GM12891 (cell line): ENCODE measurements at regions not wholly inside any gene's neighbourhood (a gene's known extent, or its start where the extent isn't known, plus 50 kb on each side); places are given as distances from the start of the nearest gene placed in this dataset.
"Not testable (repeated sequence)": the region's sequence is repeated elsewhere in the genome, so short reads cannot be mapped to it uniquely, and the experiment has no call there.

ENCODE experiments used
- DNase-seq: peaks from one replicate; pipeline ENCODE4 v3.0.0; 2011; ENCODE audit warnings: low spot score; ENCODE audit not compliant: insufficient read length
- FAIRE-seq: peaks from 2 replicates; lab custom pipeline; 2011; peaks lifted over from hg19 to GRCh38; lab: Jason Lieb, UNC
- PAX5 ChIP-seq: IDR thresholded peaks from 2 replicates; pipeline ENCODE4 v1.6.1; 2011; ENCODE audit warnings: low read length, moderate library complexity, mild to moderate bottlenecking; ENCODE audit not compliant: insufficient read depth, severe bottlenecking
- POLR2A ChIP-seq: IDR thresholded peaks from 2 replicates; pipeline ENCODE4 v1.6.1; 2011; ENCODE audit warnings: low read depth, low read length, control low read depth
- POLR2AphosphoS5 ChIP-seq: IDR thresholded peaks from 2 replicates; pipeline ENCODE4 v1.6.1; 2011; ENCODE audit warnings: low read depth, low read length, control low read depth
- POU2F2 ChIP-seq: IDR thresholded peaks from 2 replicates; pipeline ENCODE4 v1.6.1; 2011; ENCODE audit warnings: low read depth, mild to moderate bottlenecking, control low read depth, low read length, moderate library complexity
- SPI1 ChIP-seq: IDR thresholded peaks from 2 replicates; pipeline ENCODE4 v1.6.1; 2011; ENCODE audit warnings: low read depth, low read length, control low read depth
- TAF1 ChIP-seq: IDR thresholded peaks from 2 replicates; pipeline ENCODE4 v1.6.1; 2011; ENCODE audit warnings: low read depth, low read length, control low read depth

- FAIRE-seq, DNase-seq: not testable (repeated sequence)
Observed at GRCh38 chr1:66424530-66424929, 109.4 kb upstream of the SGIP1 start.

DNA sequence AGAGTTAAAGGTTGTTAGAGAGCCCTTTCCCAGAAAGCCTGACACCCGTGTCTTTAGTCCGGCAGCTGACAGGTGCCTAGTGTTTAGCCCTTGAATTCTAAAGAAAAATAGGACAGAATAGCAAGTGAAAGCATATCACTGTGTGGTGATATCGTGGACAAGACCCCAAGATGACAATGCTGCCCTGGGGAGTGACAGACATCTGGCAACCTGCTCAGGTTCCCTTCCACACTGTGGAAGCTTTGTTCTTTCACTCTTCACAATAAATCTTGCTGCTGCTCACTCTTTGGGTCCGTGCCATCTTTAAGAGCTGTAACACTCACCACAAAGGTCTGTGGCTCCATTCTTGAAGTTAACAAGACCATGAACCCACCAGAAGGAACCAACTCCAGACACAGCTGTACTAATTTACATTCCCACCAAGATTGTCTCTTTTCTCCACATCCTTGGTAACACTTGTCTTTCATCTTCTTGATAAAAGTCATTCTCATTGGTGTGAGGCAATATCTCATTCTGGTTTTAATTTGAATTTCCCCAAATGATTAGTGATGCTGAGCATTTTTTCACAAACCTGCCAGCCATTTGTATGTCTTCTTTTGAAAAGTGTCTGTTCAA is 107.6 kb upstream of the SGIP1 start:
- TF ChIP-seq POLR2A (no peak), TAF1 (no peak), POU2F2 (no peak), PAX5 (no peak), POLR2AphosphoS5 (no peak), SPI1 (no peak)
- DNase-seq (no peak), FAIRE-seq (no peak)

DNA sequence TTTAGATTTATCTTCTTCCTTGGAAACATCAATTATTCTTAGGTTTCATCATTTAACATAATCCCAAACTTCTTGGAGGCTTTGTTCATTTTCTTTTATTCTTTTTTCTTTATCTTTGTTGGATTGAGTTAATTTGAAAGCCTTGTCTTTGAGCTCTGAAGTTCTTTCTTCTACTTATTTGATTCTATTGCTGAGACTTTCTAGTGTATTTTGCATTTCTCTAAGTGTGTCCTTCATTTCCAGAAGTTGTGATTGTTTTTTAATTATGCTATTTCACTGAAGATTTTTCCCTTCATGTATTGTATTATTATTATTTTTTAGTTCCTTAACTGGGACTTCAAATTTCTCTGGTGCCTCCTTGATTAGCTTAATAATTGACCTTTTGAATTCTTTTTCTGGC is 103.1 kb upstream of the SGIP1 start:
- FAIRE-seq, result not testable (repeated sequence)

DNA sequence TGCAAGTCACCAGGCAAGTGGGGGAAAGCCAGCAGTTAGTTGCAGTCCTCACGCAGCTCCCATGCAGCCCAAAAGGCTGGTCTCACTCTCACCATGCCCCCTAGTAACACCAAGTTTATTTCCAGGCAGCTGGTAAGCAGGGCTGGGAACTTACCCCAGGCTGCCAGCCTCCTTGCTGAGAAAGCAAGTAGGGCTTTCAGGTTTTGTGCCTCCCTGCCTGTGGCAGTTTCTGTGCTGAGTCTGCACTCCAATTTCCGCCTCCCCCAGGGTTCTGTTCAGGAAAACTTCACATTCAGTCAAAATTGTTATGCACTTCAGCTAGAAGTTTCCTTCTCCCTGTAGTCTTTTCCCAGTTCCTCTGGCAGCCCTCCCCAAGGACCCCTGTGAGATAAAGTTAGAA is 102.0 kb upstream of the SGIP1 start:
- TF ChIP-seq TAF1, result no peak
- TF ChIP-seq POLR2A, result no peak
- TF ChIP-seq PAX5, result no peak
- TF ChIP-seq SPI1, result no peak
- TF ChIP-seq POU2F2, result no peak
- no peak for TF ChIP-seq POLR2AphosphoS5
- FAIRE-seq (no peak), DNase-seq (no peak)

More for the DNA sequence above, 103.1 kb upstream of the SGIP1 start:
- not testable (repeated sequence) for DNase-seq

GRCh38 chr1:66433611-66434010 is 100.3 kb upstream of the SGIP1 start:
- no peak for TF ChIP-seq PAX5
- no peak for TF ChIP-seq TAF1
- no peak for TF ChIP-seq SPI1
- no peak for TF ChIP-seq POLR2AphosphoS5
- TF ChIP-seq POU2F2, result no peak
- no peak for TF ChIP-seq POLR2A
- FAIRE-seq (no peak), DNase-seq (no peak)

GRCh38 chr1:66434096-66434495 is 99.9 kb upstream of the SGIP1 start:
- FAIRE-seq (no peak), DNase-seq (no peak)
- TF ChIP-seq POU2F2 (no peak), TAF1 (no peak), POLR2AphosphoS5 (no peak), POLR2A (no peak), SPI1 (no peak), PAX5 (no peak)

GRCh38 chr1:66435541-66435940 is 98.4 kb upstream of the SGIP1 start:
- no peak for DNase-seq
- TF ChIP-seq POU2F2, result no peak
- TF ChIP-seq POLR2AphosphoS5, result no peak
- TF ChIP-seq POLR2A, result no peak
- no peak for TF ChIP-seq SPI1
- TF ChIP-seq PAX5, result no peak
- no peak for TF ChIP-seq TAF1
- FAIRE-seq, result no peak

GRCh38 chr1:66436378-66437135 is 97.4 kb upstream of the SGIP1 start:
- FAIRE-seq (peak; percentile 87), DNase-seq (no peak)
- TF ChIP-seq PAX5, result no peak
- TF ChIP-seq TAF1, result no peak
- TF ChIP-seq POLR2AphosphoS5, result no peak
- 0 out of 2 replicates have a peak, but pooled peaks have one; percentile 41 for TF ChIP-seq POU2F2
- no peak for TF ChIP-seq SPI1
- TF ChIP-seq POLR2A, result no peak

DNA sequence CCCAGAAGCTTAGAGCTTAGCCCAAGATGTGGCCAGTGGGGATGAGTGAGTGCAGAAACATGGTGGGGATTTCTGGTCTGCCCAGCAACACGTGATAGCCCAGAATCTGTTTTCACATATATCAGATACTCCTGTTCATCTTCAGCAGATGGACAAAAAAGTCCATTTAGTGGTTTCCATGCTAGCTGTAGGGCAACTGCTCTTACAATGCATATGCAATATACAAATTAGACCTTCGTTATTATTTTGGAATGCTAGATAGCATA is 96.9 kb upstream of the SGIP1 start:
- no peak for DNase-seq
- TF ChIP-seq POLR2A (no peak), TAF1 (no peak), PAX5 (no peak), SPI1 (no peak), POLR2AphosphoS5 (no peak)
- no peak for FAIRE-seq

DNA sequence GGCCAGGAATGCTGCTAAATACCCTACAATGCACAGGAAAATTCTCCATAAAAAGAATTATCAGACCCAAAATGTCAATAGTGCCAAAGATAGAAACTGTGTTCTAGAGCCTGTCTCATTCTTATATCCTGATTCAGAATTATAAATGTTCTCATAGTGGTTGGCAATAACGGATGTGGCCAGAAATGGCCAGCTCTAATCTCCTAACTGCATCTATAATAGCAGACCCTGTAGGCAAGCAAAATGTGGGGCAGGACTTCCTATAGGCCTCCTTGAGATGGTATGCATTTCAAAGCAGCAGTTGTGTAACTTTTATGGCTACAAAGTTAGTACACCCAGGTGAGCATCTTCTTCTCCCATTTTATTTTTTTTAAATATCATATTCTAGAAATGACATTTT is 95.9 kb upstream of the SGIP1 start:
- FAIRE-seq (no peak), DNase-seq (no peak)
- no peak for TF ChIP-seq PAX5

GRCh38 chr1:66438501-66438900 is 95.5 kb upstream of the SGIP1 start:
- TF ChIP-seq POLR2AphosphoS5, result no peak
- FAIRE-seq (peak; percentile 79), DNase-seq (no peak)
